Thoracic aorta (tissue), 2 donors: ENCODE measurements at regions not wholly inside any gene's neighbourhood (a gene's known extent, or its start where the extent isn't known, plus 50 kb on each side); places are given as distances from the start of the nearest gene placed in this dataset.

Experiments
- ATAC-seq: fragments of 150-250 bp; one replicate; pipeline ENCODE4 v1.8.0; 2017; ENCODE audit warnings: low read depth; ENCODE audit not compliant: insufficient number of reproducible peaks, low FRiP score
- DNase-seq: peaks from one replicate; pipeline ENCODE4 v3.0.0-alpha.2; 2020; ENCODE audit warnings: low spot score
- H3K27ac ChIP-seq, 2 donors: fragments of 200-600 bp; sonication (generic); 1 replicate in 1 of 2; 2 replicates in 1 of 2; pipeline ENCODE4 v1.5.1; 2016; ENCODE audit warnings: mild to moderate bottlenecking in 2 of 2, moderate library complexity in 2 of 2
- H3K27me3 ChIP-seq: fragments of 200-600 bp; sonication (generic); replicated peaks from 2 replicates; pipeline ENCODE4 v1.6.0; 2016; ENCODE audit warnings: mild to moderate bottlenecking; ENCODE audit not compliant: insufficient read depth
- H3K36me3 ChIP-seq: fragments of 200-600 bp; sonication (generic); one replicate; pipeline ENCODE4 v1.5.1; 2016
- H3K4me1 ChIP-seq, 2 donors: fragments of 200-600 bp; sonication (generic); 1 replicate in 1 of 2; 2 replicates in 1 of 2; pipeline versions ENCODE4 v1.5.1 to v1.6.0; 2016; ENCODE audit warnings: low read depth in 2 of 2, mild to moderate bottlenecking in 1 of 2; ENCODE audit not compliant: control insufficient read depth in 1 of 2
- H3K4me3 ChIP-seq: fragments of 200-600 bp; sonication (generic); 2 replicates; pipeline ENCODE4 v1.5.1; 2016; ENCODE audit warnings: mild to moderate bottlenecking
- H3K9me3 ChIP-seq: fragments of 200-600 bp; sonication (generic); 2 replicates; pipeline ENCODE4 v1.5.1; 2016
- CTCF ChIP-seq: fragments of 200-600 bp; sonication (generic); IDR thresholded peaks from one replicate; pipeline ENCODE4 v1.5.1; 2019; ENCODE audit warnings: antibody characterized with exemption

DNA sequence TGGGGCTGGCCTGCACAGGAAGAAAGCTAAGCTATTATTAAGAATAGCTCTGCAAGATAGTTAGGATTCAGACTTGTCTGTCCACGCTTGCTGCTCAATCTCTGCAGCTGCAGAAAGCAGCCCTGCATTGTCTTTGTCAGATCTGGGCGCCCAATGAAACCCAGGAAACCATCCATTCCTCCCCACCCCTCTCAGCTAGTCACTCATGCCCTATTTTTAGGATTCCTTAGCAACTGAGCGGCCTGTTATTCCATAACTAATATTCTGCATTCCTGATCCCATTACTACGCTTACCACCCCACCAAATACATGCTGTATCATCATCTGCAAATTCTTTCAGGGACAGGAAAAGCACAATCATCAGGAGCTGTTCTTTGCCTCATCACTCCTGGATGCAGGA, 52.9 kb upstream of the APC start:
- Histone ChIP-seq H3K4me3 (no peak overlapping the region), H3K4me1 (peaks cover 3 to 27% of the 10 kb centered on the region in 2 donors), H3K36me3 (no peaks in the 10 kb centered on the region), H3K27me3 (no peaks in the 10 kb centered on the region), H3K27ac (peak overlapping the region; percentile 70 to 78), H3K9me3 (no peaks in the 10 kb centered on the region)
- no peak for TF ChIP-seq CTCF
- ATAC-seq (peak; percentile 86), DNase-seq (no peak)

- H3K27me3 ChIP-seq, result no peaks in the 10 kb centered on the region
- peaks cover 3 to 27% of the 10 kb centered on the region in 2 donors for H3K4me1 ChIP-seq
- DNase-seq (no peak), ATAC-seq (no peak)
- H3K27ac ChIP-seq, result peak overlapping the region; percentile 70 to 78
- H3K36me3 ChIP-seq, result no peaks in the 10 kb centered on the region
- no peak overlapping the region for H3K4me3 ChIP-seq
- TF ChIP-seq CTCF, result no peak
- H3K9me3 ChIP-seq, result no peaks in the 10 kb centered on the region
These were observed 52.3 kb upstream of the APC start for GRCh38 chr5:112685386-112685785.

DNA sequence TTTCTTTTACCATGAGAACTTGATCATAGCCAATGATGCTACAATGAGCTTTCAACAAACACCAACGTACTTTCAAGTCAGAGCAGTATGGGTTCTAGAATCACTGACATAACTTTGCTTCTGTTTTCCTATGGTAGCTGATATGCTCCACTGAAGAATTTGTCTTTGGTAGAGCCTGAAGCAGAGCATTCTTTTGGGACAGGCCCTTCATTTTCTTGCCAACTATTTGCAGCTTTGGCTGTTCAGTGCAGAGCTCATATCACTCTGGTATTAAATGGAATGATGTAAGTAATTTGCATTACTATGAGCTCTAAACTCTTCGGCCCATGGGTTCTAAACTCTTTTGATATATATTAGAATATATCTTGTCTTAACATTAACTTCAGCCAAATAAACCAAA, 51.8 kb upstream of the APC start:
- H3K27me3 ChIP-seq, result no peaks in the 10 kb centered on the region
- TF ChIP-seq CTCF, result no peak
- no peaks in the 10 kb centered on the region for H3K9me3 ChIP-seq
- H3K36me3 ChIP-seq, result no peaks in the 10 kb centered on the region
- DNase-seq (no peak), ATAC-seq (no peak)
- H3K4me3 ChIP-seq, result no peak overlapping the region
- peak overlapping the region; percentile 70 to 78 for H3K27ac ChIP-seq
- H3K4me1 ChIP-seq, result peaks cover 3 to 27% of the 10 kb centered on the region in 2 donors

GRCh38 chr5:112686675-112687074, 51.0 kb upstream of the APC start:
- no peaks in the 10 kb centered on the region for H3K27me3 ChIP-seq
- peak overlapping the region in 1 of 2 donors; percentile 70 for H3K27ac ChIP-seq
- peaks cover 3 to 27% of the 10 kb centered on the region in 2 donors for H3K4me1 ChIP-seq
- ATAC-seq (no peak), DNase-seq (no peak)
- H3K9me3 ChIP-seq, result no peaks in the 10 kb centered on the region
- no peak overlapping the region for H3K4me3 ChIP-seq
- no peak for TF ChIP-seq CTCF
- no peaks in the 10 kb centered on the region for H3K36me3 ChIP-seq

GRCh38 chr5:112687306-112687705, 50.4 kb upstream of the APC start:
- Histone ChIP-seq H3K4me1 (peaks cover 3 to 27% of the 10 kb centered on the region in 2 donors), H3K27ac (no peak overlapping the region), H3K27me3 (no peaks in the 10 kb centered on the region), H3K9me3 (no peaks in the 10 kb centered on the region), H3K36me3 (no peaks in the 10 kb centered on the region), H3K4me3 (no peak overlapping the region)
- ATAC-seq (no peak), DNase-seq (no peak)
- TF ChIP-seq CTCF, result no peak
